Suppressor macrophage treated with lipopolysaccharide for 1 hour (primary cell): ENCODE measurements at regions not wholly inside any gene's neighbourhood (a gene's known extent, or its start where the extent isn't known, plus 50 kb on each side); places are given as distances from the start of the nearest gene placed in this dataset.
"Not testable (repeated sequence)": the region's sequence is repeated elsewhere in the genome, so short reads cannot be mapped to it uniquely, and the experiment has no call there.

Source experiments
- DNase-seq, 3 donors: peaks; one replicate each; pipeline ENCODE4 v3.0.0-alpha.2; 2020 to 2022

GRCh38 chr9:82865524-82865923 lies 197.4 kb downstream of the RASEF start:
- DNase-seq: no peak

GRCh38 chr9:82880336-82881050 lies 182.4 kb downstream of the RASEF start:
- DNase-seq: no peak

- no peak for DNase-seq
Measured at GRCh38 chr9:82882138-82882537, 180.8 kb downstream of the RASEF start.

GRCh38 chr9:82882748-82883147 lies 180.2 kb downstream of the RASEF start:
- DNase-seq: no peak

GRCh38 chr9:82883436-82883835 lies 179.5 kb downstream of the RASEF start:
- DNase-seq: no peak

- not testable (repeated sequence) for DNase-seq
Measured at GRCh38 chr9:82883974-82884373, 179.0 kb downstream of the RASEF start.

- DNase-seq: no peak
Measured at GRCh38 chr9:82890401-82890800, 172.5 kb downstream of the RASEF start.

GRCh38 chr9:82890865-82891264 lies 172.1 kb downstream of the RASEF start:
- DNase-seq: no peak

GRCh38 chr9:82891321-82891720 lies 171.6 kb downstream of the RASEF start:
- no peak for DNase-seq

GRCh38 chr9:82893549-82893948 lies 169.4 kb downstream of the RASEF start:
- DNase-seq: no peak

GRCh38 chr9:82894548-82894947 lies 168.4 kb downstream of the RASEF start:
- DNase-seq: no peak

- DNase-seq: no peak
Measured at GRCh38 chr9:82894961-82895821, 167.8 kb downstream of the RASEF start.

- no peak for DNase-seq
Measured at GRCh38 chr9:82895822-82896110, 167.2 kb downstream of the RASEF start.

- no peak for DNase-seq
Measured at GRCh38 chr9:82903503-82903902, 159.4 kb downstream of the RASEF start.

- DNase-seq: no peak
Measured at GRCh38 chr9:82911996-82912395, 150.9 kb downstream of the RASEF start.

GRCh38 chr9:82912645-82913044 lies 150.3 kb downstream of the RASEF start:
- no peak for DNase-seq

- DNase-seq: not testable (repeated sequence)
Measured at GRCh38 chr9:82916238-82916637, 146.7 kb downstream of the RASEF start.

- no peak for DNase-seq
Measured at GRCh38 chr9:82920154-82920553, 142.8 kb downstream of the RASEF start.

- DNase-seq: no peak
Measured at GRCh38 chr9:82922686-82923085, 140.3 kb downstream of the RASEF start.

GRCh38 chr9:82923092-82923911 lies 139.6 kb downstream of the RASEF start:
- no peak for DNase-seq

GRCh38 chr9:82923912-82924605 lies 138.9 kb downstream of the RASEF start:
- no peak for DNase-seq
